Endodermal cell (in vitro differentiated cells): ENCODE measurements at regions not wholly inside any gene's neighbourhood (a gene's known extent, or its start where the extent isn't known, plus 50 kb on each side); places are given as distances from the start of the nearest gene placed in this dataset.
A peak's percentile ranks its signal among the peaks of the same experiment; 100 is the strongest.

Source experiments
- DNase-seq: peaks from one replicate; pipeline ENCODE4 v3.0.0-alpha.2; 2017
- H3K27ac ChIP-seq: 2 replicates; pipeline ENCODE4 v1.5.1; 2013; ENCODE audit warnings: mild to moderate bottlenecking, low read depth, low read length, moderate library complexity
- H3K27me3 ChIP-seq: 2 replicates; pipeline ENCODE4 v1.6.1; 2013; ENCODE audit warnings: mild to moderate bottlenecking, low read length, moderate library complexity; ENCODE audit not compliant: insufficient read depth, control insufficient read depth, poor library complexity, severe bottlenecking
- H3K36me3 ChIP-seq: 2 replicates; pipeline ENCODE4 v1.7.0; 2013; ENCODE audit warnings: mild to moderate bottlenecking, low read length, moderate library complexity; ENCODE audit not compliant: control insufficient read depth, insufficient read depth
- H3K4me1 ChIP-seq: one replicate; pipeline ENCODE4 v1.7.0; 2013; ENCODE audit warnings: low read length; ENCODE audit not compliant: control insufficient read depth, insufficient read depth
- H3K4me3 ChIP-seq: 2 replicates; pipeline ENCODE4 v1.5.1; 2013; ENCODE audit warnings: mild to moderate bottlenecking, low read length, moderate library complexity
- H3K9ac ChIP-seq: 2 replicates; pipeline ENCODE4 v1.6.1; 2013; ENCODE audit warnings: mild to moderate bottlenecking, low read length, moderate library complexity; ENCODE audit not compliant: poor library complexity, severe bottlenecking; ENCODE audit errors: extremely low read depth
- H3K9me3 ChIP-seq: 2 replicates; pipeline ENCODE4 v1.6.1; 2013; ENCODE audit warnings: mild to moderate bottlenecking, low read length, moderate library complexity; ENCODE audit not compliant: control insufficient read depth
- H3K27ac Mint-ChIP-seq: 2 replicates; pipeline ENCODE4 v1.8.0; 2020; ENCODE audit warnings: mixed read lengths
- H3K27me3 Mint-ChIP-seq: 2 replicates; pipeline ENCODE4 v1.8.0; 2021; ENCODE audit warnings: mild to moderate bottlenecking, mixed read lengths; ENCODE audit not compliant: insufficient read depth
- H3K36me3 Mint-ChIP-seq: 2 replicates; pipeline ENCODE4 v1.8.0; 2020; ENCODE audit warnings: low read depth, mixed read lengths
- H3K4me1 Mint-ChIP-seq: 2 replicates; pipeline ENCODE4 v1.8.0; 2020; ENCODE audit warnings: mixed read lengths
- H3K4me3 Mint-ChIP-seq: 2 replicates; pipeline ENCODE4 v1.8.0; 2020; ENCODE audit warnings: mild to moderate bottlenecking, moderate library complexity, mixed read lengths
- H3K9me3 Mint-ChIP-seq: 2 replicates; pipeline ENCODE4 v1.8.0; 2020; ENCODE audit warnings: mild to moderate bottlenecking, mixed read lengths
- CTCF ChIP-seq: fragments of 200-600 bp; sonication (generic); conservative IDR thresholded peaks from 2 replicates; pipeline ENCODE4 v1.5.0; 2021; ENCODE audit warnings: antibody characterized with exemption, mild to moderate bottlenecking
- WGBS, 2 experiments: methylation state at CpG; one replicate each; pipeline versions ENCODE4 v1.1.5 to v1.1.7; 2013; ENCODE audit warnings: missing lambda C conversion rate in 2 of 2, mixed read lengths in 1 of 2; ENCODE audit not compliant: insufficient coverage in 1 of 2, insufficient read length in 1 of 2; 5-methylcytosine and 5-hydroxymethylcytosine counted together

DNA sequence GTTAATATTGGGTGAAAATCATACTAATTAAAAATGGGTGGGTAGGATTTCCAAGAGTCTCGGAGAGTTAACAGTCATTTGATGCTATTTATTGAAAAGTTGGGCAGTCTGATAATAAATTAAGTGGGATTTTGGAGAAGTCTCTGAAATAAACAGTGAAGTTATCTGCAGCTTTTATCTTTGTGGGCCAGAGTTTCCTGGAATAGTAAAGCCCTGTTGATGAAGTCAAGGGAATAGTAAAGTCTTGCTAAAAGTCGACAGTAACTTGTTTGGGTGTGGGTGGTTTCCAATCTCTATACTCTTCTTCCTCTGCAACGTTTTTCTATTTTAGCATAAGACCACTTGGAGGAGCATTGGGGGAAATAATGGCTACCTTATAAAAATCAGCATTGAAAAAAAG, 493.6 kb downstream of the EPM2A start:
- Histone ChIP-seq H3K4me1 (no peaks in the 10 kb centered on the region), H3K4me3 (no peak overlapping the region), H3K36me3 (no peaks in the 10 kb centered on the region), H3K9ac (no peak overlapping the region), H3K27ac (no peak overlapping the region), H3K9me3 (peaks cover 4% of the 10 kb centered on the region), H3K27me3 (no peaks in the 10 kb centered on the region)
- Mint-ChIP-seq H3K9me3 (no peaks in the 10 kb centered on the region), H3K36me3 (no peaks in the 10 kb centered on the region), H3K27me3 (no peaks in the 10 kb centered on the region), H3K27ac (no peak overlapping the region), H3K4me1 (peaks cover 14% of the 10 kb centered on the region), H3K4me3 (no peak overlapping the region)
- WGBS, 2 experiments, result 94 to 100% methylated on average over 1 to 2 of the region's 3 CpGs
- TF ChIP-seq CTCF, result no peak
- no peak for DNase-seq

- WGBS, 2 experiments, result 91 to 100% methylated on average over 1 to 3 of the region's 3 CpGs
- no peaks in the 10 kb centered on the region for H3K9me3 Mint-ChIP-seq
- no peak overlapping the region for H3K27ac Mint-ChIP-seq
- Histone ChIP-seq H3K9ac (no peak overlapping the region), H3K36me3 (no peaks in the 10 kb centered on the region), H3K27ac (peak overlapping the region; percentile 57), H3K9me3 (peaks cover 9% of the 10 kb centered on the region), H3K27me3 (no peaks in the 10 kb centered on the region), H3K4me3 (no peak overlapping the region), H3K4me1 (no peaks in the 10 kb centered on the region)
- H3K4me3 Mint-ChIP-seq, result no peak overlapping the region
- no peak for DNase-seq
- no peaks in the 10 kb centered on the region for H3K36me3 Mint-ChIP-seq
- TF ChIP-seq CTCF, result no peak
- no peaks in the 10 kb centered on the region for H3K4me1 Mint-ChIP-seq
- H3K27me3 Mint-ChIP-seq, result no peaks in the 10 kb centered on the region
Observed at GRCh38 chr6:145244349-145245100, 490.8 kb downstream of the EPM2A start.

DNA sequence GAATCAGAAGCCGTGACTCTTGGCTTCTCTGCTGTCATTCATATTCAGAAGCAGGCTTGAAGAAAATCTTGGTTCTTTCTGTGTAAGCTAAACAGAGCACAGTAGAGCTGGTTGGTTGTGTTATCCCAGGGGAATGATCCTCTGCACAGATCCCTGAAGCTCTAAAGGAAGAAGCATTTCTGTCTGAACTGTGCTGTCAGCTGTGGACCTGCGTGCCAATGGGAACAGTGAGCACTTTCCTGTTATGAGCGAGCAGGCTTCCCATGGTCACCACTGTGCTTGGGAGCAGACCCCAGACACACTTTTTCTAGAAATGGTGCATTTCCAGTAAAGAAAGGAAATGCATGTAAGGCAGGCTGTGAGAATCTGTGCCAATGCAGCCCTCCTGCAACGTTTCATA, 490.2 kb downstream of the EPM2A start:
- 82% methylated on average over 4 of the region's 4 CpGs for WGBS, 2 experiments
- no peaks in the 10 kb centered on the region for H3K36me3 Mint-ChIP-seq
- no peaks in the 10 kb centered on the region for H3K27me3 Mint-ChIP-seq
- no peaks in the 10 kb centered on the region for H3K4me1 Mint-ChIP-seq
- no peak overlapping the region for H3K4me3 Mint-ChIP-seq
- no peak overlapping the region for H3K9ac ChIP-seq
- DNase-seq, result no peak
- H3K4me3 ChIP-seq, result no peak overlapping the region
- peak overlapping the region; percentile 57 for H3K27ac ChIP-seq
- no peaks in the 10 kb centered on the region for H3K9me3 Mint-ChIP-seq
- H3K4me1 ChIP-seq, result no peaks in the 10 kb centered on the region
- H3K36me3 ChIP-seq, result no peaks in the 10 kb centered on the region
- H3K27me3 ChIP-seq, result no peaks in the 10 kb centered on the region
- no peak overlapping the region for H3K27ac Mint-ChIP-seq
- H3K9me3 ChIP-seq, result peaks cover 9% of the 10 kb centered on the region
- no peak for TF ChIP-seq CTCF
